ENCODE measurements at regions not wholly inside any gene's neighbourhood (a gene's known extent, or its start where the extent isn't known, plus 50 kb on each side); places are given as distances from the start of the nearest gene placed in this dataset.

DNA sequence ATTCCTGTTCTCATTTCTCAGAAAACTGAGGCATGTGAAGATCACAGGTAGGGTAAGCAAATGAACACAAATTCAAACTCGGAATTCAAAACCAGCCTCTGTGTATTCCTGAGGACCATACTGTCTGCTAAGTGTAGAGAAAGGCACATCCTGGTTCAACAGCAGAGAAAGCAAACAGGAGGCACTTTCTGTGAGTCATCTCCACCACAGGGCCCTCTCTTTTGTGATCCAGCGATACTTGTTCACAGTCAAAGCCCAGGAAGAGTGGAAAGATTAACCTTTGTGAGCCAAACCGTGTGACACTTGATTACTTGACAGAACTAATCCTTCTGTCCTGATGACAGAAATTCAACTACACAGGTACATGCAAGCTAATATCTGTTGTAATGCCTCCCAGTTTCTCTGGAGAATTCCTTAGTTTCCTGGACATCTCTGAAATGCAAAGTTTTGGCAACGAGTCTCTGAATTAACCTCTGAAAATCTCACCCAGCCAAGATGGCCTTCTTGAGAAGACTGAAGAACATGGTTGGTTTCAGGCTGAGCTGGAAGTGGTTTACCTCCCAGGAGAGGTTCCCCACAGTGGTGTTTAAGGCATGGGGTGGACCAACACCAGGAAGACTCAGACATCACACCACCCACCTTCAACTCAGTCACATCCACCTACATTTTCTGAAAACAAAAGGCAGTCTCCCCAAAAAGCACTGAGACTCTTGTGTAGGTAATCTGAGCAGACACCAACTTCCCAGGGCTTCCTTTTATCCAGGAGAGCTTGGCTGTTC, 98.2 kb upstream of the ERG start:
- TF ChIP-seq, protein P1, sequence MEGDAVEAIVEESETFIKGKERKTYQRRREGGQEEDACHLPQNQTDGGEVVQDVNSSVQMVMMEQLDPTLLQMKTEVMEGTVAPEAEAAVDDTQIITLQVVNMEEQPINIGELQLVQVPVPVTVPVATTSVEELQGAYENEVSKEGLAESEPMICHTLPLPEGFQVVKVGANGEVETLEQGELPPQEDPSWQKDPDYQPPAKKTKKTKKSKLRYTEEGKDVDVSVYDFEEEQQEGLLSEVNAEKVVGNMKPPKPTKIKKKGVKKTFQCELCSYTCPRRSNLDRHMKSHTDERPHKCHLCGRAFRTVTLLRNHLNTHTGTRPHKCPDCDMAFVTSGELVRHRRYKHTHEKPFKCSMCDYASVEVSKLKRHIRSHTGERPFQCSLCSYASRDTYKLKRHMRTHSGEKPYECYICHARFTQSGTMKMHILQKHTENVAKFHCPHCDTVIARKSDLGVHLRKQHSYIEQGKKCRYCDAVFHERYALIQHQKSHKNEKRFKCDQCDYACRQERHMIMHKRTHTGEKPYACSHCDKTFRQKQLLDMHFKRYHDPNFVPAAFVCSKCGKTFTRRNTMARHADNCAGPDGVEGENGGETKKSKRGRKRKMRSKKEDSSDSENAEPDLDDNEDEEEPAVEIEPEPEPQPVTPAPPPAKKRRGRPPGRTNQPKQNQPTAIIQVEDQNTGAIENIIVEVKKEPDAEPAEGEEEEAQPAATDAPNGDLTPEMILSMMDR (conservative IDR thresholded peaks at IDR 0.05), result no peak
- no peak for TF ChIP-seq ZFX (IDR thresholded peaks at IDR 0.05)
